ENCODE measurements at regions not wholly inside any gene's neighbourhood (a gene's known extent, or its start where the extent isn't known, plus 50 kb on each side); places are given as distances from the start of the nearest gene placed in this dataset.

DNA sequence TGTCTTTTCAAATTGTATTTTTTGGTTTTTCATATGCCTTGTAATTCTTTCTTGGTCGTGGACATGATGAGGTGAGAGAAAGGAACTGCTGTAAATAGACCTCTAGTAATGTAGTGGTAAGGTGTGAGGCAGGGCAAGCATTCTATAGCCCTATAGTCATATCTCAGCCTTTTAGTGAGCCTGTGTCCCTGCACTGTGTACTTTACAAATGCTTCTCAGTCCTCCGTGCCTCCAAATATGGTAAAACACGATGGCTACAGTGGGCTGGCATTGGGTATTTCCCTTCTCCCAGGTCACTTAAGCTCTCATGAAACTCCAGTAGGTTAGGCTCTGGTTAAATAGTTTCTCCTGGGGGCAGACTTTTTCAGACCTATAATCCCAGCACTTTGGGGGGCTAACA is 57.9 kb upstream of the PLS3 start:
- ChIA-PET CTCF (no interaction called here), POLR2A (no interaction called here)

DNA sequence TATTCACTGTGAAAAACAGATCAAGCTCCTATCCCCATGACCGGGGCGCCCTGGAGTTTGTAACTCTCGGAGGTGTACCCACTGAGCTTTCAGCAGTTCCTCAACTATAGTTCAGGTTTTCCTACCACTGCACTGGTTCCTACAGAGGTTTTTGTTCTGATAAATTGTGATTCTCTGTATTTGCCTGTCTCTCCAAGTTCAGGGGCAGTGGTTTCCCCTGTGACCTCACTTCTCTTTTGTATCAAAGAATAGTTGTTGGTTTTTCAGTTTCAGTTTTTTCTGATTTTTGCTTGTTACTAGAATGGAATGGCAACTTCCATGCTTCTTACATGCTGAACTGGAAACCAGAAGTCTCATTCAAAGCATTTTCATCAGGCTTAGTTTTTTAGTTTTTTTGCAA is 56.8 kb upstream of the PLS3 start:
- ChIA-PET CTCF (no interaction called here), POLR2A (no interaction called here)

More for the DNA sequence above, 57.9 kb upstream of the PLS3 start:
- no peak for TF ChIP-seq SP1 (IDR thresholded peaks at IDR 0.05)
- TF ChIP-seq, protein P1, sequence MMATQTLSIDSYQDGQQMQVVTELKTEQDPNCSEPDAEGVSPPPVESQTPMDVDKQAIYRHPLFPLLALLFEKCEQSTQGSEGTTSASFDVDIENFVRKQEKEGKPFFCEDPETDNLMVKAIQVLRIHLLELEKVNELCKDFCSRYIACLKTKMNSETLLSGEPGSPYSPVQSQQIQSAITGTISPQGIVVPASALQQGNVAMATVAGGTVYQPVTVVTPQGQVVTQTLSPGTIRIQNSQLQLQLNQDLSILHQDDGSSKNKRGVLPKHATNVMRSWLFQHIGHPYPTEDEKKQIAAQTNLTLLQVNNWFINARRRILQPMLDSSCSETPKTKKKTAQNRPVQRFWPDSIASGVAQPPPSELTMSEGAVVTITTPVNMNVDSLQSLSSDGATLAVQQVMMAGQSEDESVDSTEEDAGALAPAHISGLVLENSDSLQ (IDR thresholded peaks at IDR 0.05): no peak
- no peak for TF ChIP-seq SUZ12 (IDR thresholded peaks at IDR 0.05)
- no peak for TF ChIP-seq BHLHE40 (IDR thresholded peaks at IDR 0.05; ENCODE audit: borderline replicate concordance)
- TF ChIP-seq LEF1 (IDR thresholded peaks at IDR 0.05; ENCODE audit: borderline replicate concordance): no peak
- TF ChIP-seq FOXA1 (IDR thresholded peaks at IDR 0.05): no peak
- no peak for TF ChIP-seq ZNF384 (IDR thresholded peaks at IDR 0.05)
- no peak for TF ChIP-seq FOXK2 (IDR thresholded peaks at IDR 0.05)
- TF ChIP-seq TARDBP (IDR thresholded peaks at IDR 0.05): no peak
- TF ChIP-seq L3MBTL2 (conservative IDR thresholded peaks at IDR 0.05): no peak
- no peak for TF ChIP-seq ARNT (IDR thresholded peaks at IDR 0.05)
- no peak for TF ChIP-seq FOXM1 (IDR thresholded peaks at IDR 0.05; ENCODE audit: borderline replicate concordance)
- no peak for TF ChIP-seq HDGF (IDR thresholded peaks at IDR 0.05; ENCODE audit: borderline replicate concordance)
- TF ChIP-seq CTBP1 (IDR thresholded peaks at IDR 0.05; ENCODE audit: borderline replicate concordance): no peak
- TF ChIP-seq NFRKB (IDR thresholded peaks at IDR 0.05): no peak
- no peak for TF ChIP-seq ELF4 (IDR thresholded peaks at IDR 0.05)
- no peak for DNase-seq (ENCODE audit: extremely low spot score)

More for the DNA sequence above, 56.8 kb upstream of the PLS3 start:
- TF ChIP-seq, protein P1 (IDR thresholded peaks at IDR 0.05): no peak
- no peak for TF ChIP-seq SUZ12 (IDR thresholded peaks at IDR 0.05)
- TF ChIP-seq LEF1 (IDR thresholded peaks at IDR 0.05; ENCODE audit: borderline replicate concordance): no peak
- no peak for TF ChIP-seq HDGF (IDR thresholded peaks at IDR 0.05; ENCODE audit: borderline replicate concordance)
- no peak for TF ChIP-seq CTBP1 (IDR thresholded peaks at IDR 0.05; ENCODE audit: borderline replicate concordance)
- DNase-seq (ENCODE audit: extremely low spot score): no peak
